ENCODE measurements at regions not wholly inside any gene's neighbourhood (a gene's known extent, or its start where the extent isn't known, plus 50 kb on each side); places are given as distances from the start of the nearest gene placed in this dataset.
"Not testable (repeated sequence)": the region's sequence is repeated elsewhere in the genome, so short reads cannot be mapped to it uniquely, and the experiment has no call there.

- DNase-seq: not testable (repeated sequence)
Measured at GRCh38 chr17:61539728-61540127, 51.3 kb downstream of the NACA2 start.

GRCh38 chr17:61538480-61538879 lies 52.5 kb downstream of the NACA2 start:
- no peak for DNase-seq

GRCh38 chr17:61537264-61537771 lies 53.7 kb downstream of the NACA2 start:
- no peak for DNase-seq

- DNase-seq: peak; percentile 67
Measured at GRCh38 chr17:61536422-61536955, 54.5 kb downstream of the NACA2 start.
